ENCODE measurements at regions not wholly inside any gene's neighbourhood (a gene's known extent, or its start where the extent isn't known, plus 50 kb on each side); places are given as distances from the start of the nearest gene placed in this dataset.

DNA sequence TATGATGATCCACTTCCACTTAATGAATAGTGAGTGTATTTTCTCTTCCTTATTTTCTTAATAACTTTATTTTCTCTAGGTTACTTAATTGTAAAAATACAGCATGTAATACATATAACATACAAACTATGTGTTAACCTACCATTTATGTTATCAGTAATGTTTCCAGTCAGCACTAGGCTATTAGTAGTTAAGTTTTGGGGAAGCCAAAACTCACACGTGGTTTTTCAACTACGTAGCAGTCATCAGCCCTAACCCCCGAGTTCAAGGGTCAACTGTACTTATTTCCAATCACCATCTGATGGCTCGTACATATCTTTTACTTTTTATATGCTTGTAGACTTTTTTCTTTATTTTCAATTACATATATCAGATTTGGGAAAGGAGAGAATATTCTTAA is 95.7 kb downstream of the TNFSF13B start:
- DNase-seq = no peak
- Histone ChIP-seq H3K4me2 (ENCODE audit: low read depth, low read length) (no peak overlapping the region), H3K27me3 (replicated peaks; ENCODE audit: insufficient read depth, low read length) (no peaks in the 10 kb centered on the region), H3K4me1 (ENCODE audit: low read length) (no peaks in the 10 kb centered on the region), H3K27ac (ENCODE audit: low read length) (no peak overlapping the region), H3F3A (ENCODE audit: insufficient read depth, low read length) (no peaks in the 10 kb centered on the region), H4K20me1 (ENCODE audit: insufficient read depth, low read length) (no peaks in the 10 kb centered on the region), H3K36me3 (replicated peaks; ENCODE audit: insufficient read depth, low read length) (no peaks in the 10 kb centered on the region), H3K9ac (ENCODE audit: low read length) (no peak overlapping the region), H3K9me2 (replicated peaks; ENCODE audit: insufficient read depth, low read length) (no peaks in the 10 kb centered on the region), H3K9me3 (replicated peaks; ENCODE audit: insufficient read depth, low read length) (no peaks in the 10 kb centered on the region), H3K4me3 (ENCODE audit: low read length) (no peak overlapping the region), H3K79me2 (ENCODE audit: low read length) (no peaks in the 10 kb centered on the region), H2AFZ (ENCODE audit: low read length) (no peak overlapping the region)
- TF ChIP-seq, protein P1, sequence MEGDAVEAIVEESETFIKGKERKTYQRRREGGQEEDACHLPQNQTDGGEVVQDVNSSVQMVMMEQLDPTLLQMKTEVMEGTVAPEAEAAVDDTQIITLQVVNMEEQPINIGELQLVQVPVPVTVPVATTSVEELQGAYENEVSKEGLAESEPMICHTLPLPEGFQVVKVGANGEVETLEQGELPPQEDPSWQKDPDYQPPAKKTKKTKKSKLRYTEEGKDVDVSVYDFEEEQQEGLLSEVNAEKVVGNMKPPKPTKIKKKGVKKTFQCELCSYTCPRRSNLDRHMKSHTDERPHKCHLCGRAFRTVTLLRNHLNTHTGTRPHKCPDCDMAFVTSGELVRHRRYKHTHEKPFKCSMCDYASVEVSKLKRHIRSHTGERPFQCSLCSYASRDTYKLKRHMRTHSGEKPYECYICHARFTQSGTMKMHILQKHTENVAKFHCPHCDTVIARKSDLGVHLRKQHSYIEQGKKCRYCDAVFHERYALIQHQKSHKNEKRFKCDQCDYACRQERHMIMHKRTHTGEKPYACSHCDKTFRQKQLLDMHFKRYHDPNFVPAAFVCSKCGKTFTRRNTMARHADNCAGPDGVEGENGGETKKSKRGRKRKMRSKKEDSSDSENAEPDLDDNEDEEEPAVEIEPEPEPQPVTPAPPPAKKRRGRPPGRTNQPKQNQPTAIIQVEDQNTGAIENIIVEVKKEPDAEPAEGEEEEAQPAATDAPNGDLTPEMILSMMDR (IDR thresholded peaks at IDR 0.05; ENCODE audit: low read length) = no peak
- TF ChIP-seq EZH2phosphoT487 (IDR thresholded peaks at IDR 0.05; ENCODE audit: low read length) = no peak

DNA sequence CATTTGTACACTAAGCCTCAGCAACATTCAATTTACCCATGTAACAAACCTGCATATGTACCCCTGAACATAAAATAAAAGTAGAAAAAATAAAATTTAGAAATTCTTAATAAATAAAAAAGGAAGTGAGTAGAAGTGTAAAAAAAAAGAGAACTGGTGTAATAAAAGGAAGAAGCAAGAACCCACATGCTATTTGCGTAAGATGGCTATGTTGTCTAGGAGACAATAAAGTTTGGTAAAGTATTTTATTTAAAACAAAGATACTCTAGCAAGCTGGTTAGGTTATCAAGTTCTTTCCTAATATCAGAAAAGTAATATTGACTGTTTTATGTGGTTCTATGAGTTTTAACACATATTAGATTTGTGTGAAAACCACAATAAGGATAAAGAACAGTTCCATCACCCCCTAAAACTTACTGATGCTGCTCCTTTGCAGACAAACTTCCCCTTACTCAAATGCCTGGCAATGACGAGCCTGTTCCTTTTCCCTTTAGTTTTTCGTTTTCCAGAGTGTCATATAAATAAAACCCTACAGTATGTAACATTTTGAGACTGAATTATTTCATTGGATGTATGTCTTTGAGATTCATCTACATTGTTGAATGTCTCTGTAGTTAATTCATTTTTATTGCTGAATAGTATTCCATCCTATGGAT is 98.9 kb downstream of the TNFSF13B start:
- Histone ChIP-seq H2AFZ (ENCODE audit: low read length) (no peak overlapping the region), H3K36me3 (replicated peaks; ENCODE audit: insufficient read depth, low read length) (no peaks in the 10 kb centered on the region), H3K27me3 (replicated peaks; ENCODE audit: insufficient read depth, low read length) (no peaks in the 10 kb centered on the region), H3K79me2 (ENCODE audit: low read length) (no peaks in the 10 kb centered on the region), H3K9ac (ENCODE audit: low read length) (no peak overlapping the region), H4K20me1 (ENCODE audit: insufficient read depth, low read length) (no peaks in the 10 kb centered on the region), H3K4me3 (ENCODE audit: low read length) (no peak overlapping the region), H3K9me3 (replicated peaks; ENCODE audit: insufficient read depth, low read length) (no peaks in the 10 kb centered on the region), H3K4me2 (ENCODE audit: low read depth, low read length) (no peak overlapping the region), H3K9me2 (replicated peaks; ENCODE audit: insufficient read depth, low read length) (no peaks in the 10 kb centered on the region), H3K4me1 (ENCODE audit: low read length) (no peaks in the 10 kb centered on the region), H3K27ac (ENCODE audit: low read length) (no peak overlapping the region), H3F3A (ENCODE audit: insufficient read depth, low read length) (no peaks in the 10 kb centered on the region)
- TF ChIP-seq EZH2phosphoT487 (IDR thresholded peaks at IDR 0.05; ENCODE audit: low read length) (no peak), EZH2 (optimal IDR thresholded peaks at IDR 0.05; ENCODE audit: low read depth, low read length) (no peak)
- TF ChIP-seq, protein P1 (IDR thresholded peaks at IDR 0.05; ENCODE audit: low read length) = no peak
- no peak for DNase-seq

DNA sequence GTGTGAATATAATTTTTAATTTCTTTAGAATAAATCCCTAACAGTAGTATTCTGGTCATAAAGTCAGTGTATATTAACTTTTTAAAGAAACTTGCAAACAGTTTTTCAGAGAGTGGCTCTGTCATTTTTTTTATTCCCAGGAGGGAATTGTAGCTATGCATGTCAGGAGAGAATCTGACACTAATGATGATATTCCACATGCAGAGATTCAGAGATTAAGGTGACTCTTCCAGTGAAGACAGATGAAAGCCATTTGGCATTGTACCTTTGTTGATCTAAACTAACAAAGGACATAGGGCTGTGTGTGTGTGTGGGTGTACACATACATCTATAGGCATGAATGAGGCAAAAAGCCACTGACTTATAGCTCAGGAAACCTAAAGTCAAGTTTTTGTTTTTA is 99.9 kb downstream of the TNFSF13B start:
- Histone ChIP-seq H4K20me1 (ENCODE audit: insufficient read depth, low read length) (no peaks in the 10 kb centered on the region), H3K4me2 (ENCODE audit: low read depth, low read length) (no peak overlapping the region), H3K79me2 (ENCODE audit: low read length) (no peaks in the 10 kb centered on the region), H2AFZ (ENCODE audit: low read length) (no peak overlapping the region), H3K9me2 (replicated peaks; ENCODE audit: insufficient read depth, low read length) (no peaks in the 10 kb centered on the region), H3K4me1 (ENCODE audit: low read length) (no peaks in the 10 kb centered on the region), H3K4me3 (ENCODE audit: low read length) (no peak overlapping the region), H3F3A (ENCODE audit: insufficient read depth, low read length) (no peaks in the 10 kb centered on the region), H3K36me3 (replicated peaks; ENCODE audit: insufficient read depth, low read length) (no peaks in the 10 kb centered on the region), H3K27ac (ENCODE audit: low read length) (no peak overlapping the region), H3K9me3 (replicated peaks; ENCODE audit: insufficient read depth, low read length) (no peaks in the 10 kb centered on the region), H3K9ac (ENCODE audit: low read length) (no peak overlapping the region), H3K27me3 (replicated peaks; ENCODE audit: insufficient read depth, low read length) (no peaks in the 10 kb centered on the region)
- TF ChIP-seq, protein P1 (IDR thresholded peaks at IDR 0.05; ENCODE audit: low read length) = no peak
- TF ChIP-seq EZH2phosphoT487 (IDR thresholded peaks at IDR 0.05; ENCODE audit: low read length) = no peak
- TF ChIP-seq EZH2 (optimal IDR thresholded peaks at IDR 0.05; ENCODE audit: low read depth, low read length) = no peak
- DNase-seq = no peak

All from MM.1S (cell line).